ENCODE measurements at regions not wholly inside any gene's neighbourhood (a gene's known extent, or its start where the extent isn't known, plus 50 kb on each side); places are given as distances from the start of the nearest gene placed in this dataset.

GRCh38 chr16:54215471-54215870 is 71.1 kb downstream of the IRX3 start:
- no peak for TF ChIP-seq CTCF (IDR thresholded peaks at IDR 0.05; ENCODE audit: insufficient read depth, low read depth, low read length, missing control alignments)
- no peak overlapping the region for H3K4me3 ChIP-seq (ENCODE audit: low read length)
- DNase-seq (ENCODE audit: low read depth): no peak

- H3K4me3 ChIP-seq (ENCODE audit: low read length): no peak overlapping the region
- TF ChIP-seq CTCF (IDR thresholded peaks at IDR 0.05; ENCODE audit: insufficient read depth, low read depth, low read length, missing control alignments): no peak
- no peak for DNase-seq (ENCODE audit: low read depth)
Measured at GRCh38 chr16:54213322-54213721, 73.3 kb downstream of the IRX3 start.

- H3K4me3 ChIP-seq (ENCODE audit: low read length): no peak overlapping the region
- no peak for TF ChIP-seq CTCF (IDR thresholded peaks at IDR 0.05; ENCODE audit: insufficient read depth, low read depth, low read length, missing control alignments)
- DNase-seq (ENCODE audit: low read depth): peak; percentile 5
Measured at GRCh38 chr16:54212893-54213292, 73.7 kb downstream of the IRX3 start.

GRCh38 chr16:54211203-54211602 is 75.4 kb downstream of the IRX3 start:
- no peak for DNase-seq (ENCODE audit: low read depth)
- no peak for TF ChIP-seq CTCF (IDR thresholded peaks at IDR 0.05; ENCODE audit: insufficient read depth, low read depth, low read length, missing control alignments)

GRCh38 chr16:54210452-54211125 is 76.0 kb downstream of the IRX3 start:
- DNase-seq (ENCODE audit: low read depth): no peak
- H3K4me3 ChIP-seq (ENCODE audit: low read length): no peak overlapping the region
- no peak for TF ChIP-seq CTCF (IDR thresholded peaks at IDR 0.05; ENCODE audit: insufficient read depth, low read depth, low read length, missing control alignments)

More at GRCh38 chr16:54211203-54211602, 75.4 kb downstream of the IRX3 start:
- no peak overlapping the region for H3K4me3 ChIP-seq (ENCODE audit: low read length)

- peak; percentile 15 for DNase-seq (ENCODE audit: low read depth)
- H3K4me3 ChIP-seq (ENCODE audit: low read length): no peak overlapping the region
- TF ChIP-seq CTCF (IDR thresholded peaks at IDR 0.05; ENCODE audit: insufficient read depth, low read depth, low read length, missing control alignments): no peak
Measured at GRCh38 chr16:54208237-54208636, 78.3 kb downstream of the IRX3 start.

- no peak for TF ChIP-seq CTCF (IDR thresholded peaks at IDR 0.05; ENCODE audit: insufficient read depth, low read depth, low read length, missing control alignments)
- H3K4me3 ChIP-seq (ENCODE audit: low read length): no peak overlapping the region
- no peak for DNase-seq (ENCODE audit: low read depth)
Measured at GRCh38 chr16:54207837-54208236, 78.8 kb downstream of the IRX3 start.
